ENCODE measurements at regions not wholly inside any gene's neighbourhood (a gene's known extent, or its start where the extent isn't known, plus 50 kb on each side); places are given as distances from the start of the nearest gene placed in this dataset.
"Not testable (repeated sequence)": the region's sequence is repeated elsewhere in the genome, so short reads cannot be mapped to it uniquely, and the experiment has no call there.

- Mint-ChIP-seq H3K4me1 (no peaks in the 10 kb centered on the region), H3K9me3 (no peaks in the 10 kb centered on the region), H3K4me3 (no peak overlapping the region), H3K27me3 (no peaks in the 10 kb centered on the region), H3K36me3 (no peaks in the 10 kb centered on the region), H3K27ac (no peak overlapping the region)
- no peak for ATAC-seq
Observed at GRCh38 chr21:23876925-23877558, 1730.2 kb downstream of the MRPL39 start.

GRCh38 chr21:23874271-23874670, 1733.0 kb downstream of the MRPL39 start:
- Mint-ChIP-seq H3K4me3 (no peak overlapping the region), H3K4me1 (no peaks in the 10 kb centered on the region), H3K9me3 (no peaks in the 10 kb centered on the region), H3K27me3 (no peaks in the 10 kb centered on the region), H3K36me3 (no peaks in the 10 kb centered on the region), H3K27ac (no peak overlapping the region)
- no peak for ATAC-seq

GRCh38 chr21:23861911-23862504, 1745.3 kb downstream of the MRPL39 start:
- H3K9me3 Mint-ChIP-seq, result no peaks in the 10 kb centered on the region
- H3K27ac Mint-ChIP-seq, result peak overlapping the region; percentile 67
- ATAC-seq, result peak; percentile 72
- H3K4me1 Mint-ChIP-seq, result peaks cover 31% of the 10 kb centered on the region
- no peaks in the 10 kb centered on the region for H3K27me3 Mint-ChIP-seq
- H3K4me3 Mint-ChIP-seq, result no peak overlapping the region
- peaks cover 4% of the 10 kb centered on the region for H3K36me3 Mint-ChIP-seq

DNA sequence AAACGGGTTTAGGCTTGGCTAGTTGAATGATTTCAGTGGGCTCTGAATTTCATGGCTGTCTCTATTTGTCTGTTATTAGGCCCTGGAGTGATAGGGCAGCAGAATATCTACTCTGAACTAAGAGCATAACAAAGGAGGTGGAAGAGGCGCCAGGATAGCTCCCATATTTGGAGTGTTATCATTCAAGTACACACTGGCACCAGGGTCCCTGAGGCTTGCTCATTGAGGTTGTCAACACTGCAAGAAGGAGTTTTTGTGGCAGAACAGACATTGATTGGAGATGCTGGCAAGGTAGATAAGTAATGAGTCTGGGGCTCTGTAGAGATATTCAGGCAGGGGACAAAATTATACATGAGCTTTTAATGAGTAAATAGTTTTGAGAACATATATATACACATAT, 1748.4 kb downstream of the MRPL39 start:
- H3K4me1 Mint-ChIP-seq, result peaks cover 28% of the 10 kb centered on the region
- no peaks in the 10 kb centered on the region for H3K36me3 Mint-ChIP-seq
- H3K27ac Mint-ChIP-seq, result no peak overlapping the region
- H3K27me3 Mint-ChIP-seq, result no peaks in the 10 kb centered on the region
- no peak overlapping the region for H3K4me3 Mint-ChIP-seq
- H3K9me3 Mint-ChIP-seq, result no peaks in the 10 kb centered on the region
- ATAC-seq, result no peak

- Mint-ChIP-seq H3K4me1 (peaks cover 7% of the 10 kb centered on the region), H3K4me3 (no peak overlapping the region), H3K27me3 (no peaks in the 10 kb centered on the region), H3K36me3 (no peaks in the 10 kb centered on the region), H3K9me3 (no peaks in the 10 kb centered on the region), H3K27ac (no peak overlapping the region)
- peak; percentile 79 for ATAC-seq
Observed at GRCh38 chr21:23853796-23854379, 1753.4 kb downstream of the MRPL39 start.

GRCh38 chr21:23837564-23837963, 1769.7 kb downstream of the MRPL39 start:
- H3K4me1 Mint-ChIP-seq, result no peaks in the 10 kb centered on the region
- H3K27me3 Mint-ChIP-seq, result no peaks in the 10 kb centered on the region
- ATAC-seq, result no peak
- peaks cover 8% of the 10 kb centered on the region for H3K9me3 Mint-ChIP-seq
- no peaks in the 10 kb centered on the region for H3K36me3 Mint-ChIP-seq
- no peak overlapping the region for H3K27ac Mint-ChIP-seq
- no peak overlapping the region for H3K4me3 Mint-ChIP-seq

- no peak for ATAC-seq
- no peaks in the 10 kb centered on the region for H3K9me3 Mint-ChIP-seq
- no peaks in the 10 kb centered on the region for H3K27me3 Mint-ChIP-seq
- no peaks in the 10 kb centered on the region for H3K36me3 Mint-ChIP-seq
- no peak overlapping the region for H3K4me3 Mint-ChIP-seq
- H3K27ac Mint-ChIP-seq, result no peak overlapping the region
- no peaks in the 10 kb centered on the region for H3K4me1 Mint-ChIP-seq
Observed at GRCh38 chr21:23822760-23823159, 1784.5 kb downstream of the MRPL39 start.

- H3K4me3 Mint-ChIP-seq, result no peak overlapping the region
- peaks cover 4% of the 10 kb centered on the region for H3K4me1 Mint-ChIP-seq
- no peaks in the 10 kb centered on the region for H3K36me3 Mint-ChIP-seq
- no peaks in the 10 kb centered on the region for H3K27me3 Mint-ChIP-seq
- H3K9me3 Mint-ChIP-seq, result no peaks in the 10 kb centered on the region
- no peak overlapping the region for H3K27ac Mint-ChIP-seq
- no peak for ATAC-seq
Observed at GRCh38 chr21:23817337-23817736, 1789.9 kb downstream of the MRPL39 start.

DNA sequence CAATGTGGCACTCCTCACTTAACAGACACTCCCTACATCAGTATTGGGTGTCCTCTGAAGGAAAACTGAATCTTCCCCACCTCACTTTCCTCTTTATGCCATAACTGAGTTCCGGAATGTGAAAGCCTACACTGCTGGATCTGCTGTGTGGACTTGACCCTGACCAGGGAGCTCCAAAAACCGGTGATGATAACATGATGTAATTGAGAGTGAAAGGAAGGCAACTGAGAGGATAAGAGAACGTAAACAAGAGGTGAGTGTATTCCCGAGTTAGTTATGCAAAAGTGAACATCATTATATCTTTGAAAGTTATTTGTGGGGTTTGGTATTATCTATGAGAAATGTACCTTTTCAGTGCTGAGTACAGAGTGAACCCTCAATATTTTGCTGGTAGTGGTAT, 1794.8 kb downstream of the MRPL39 start:
- H3K27ac Mint-ChIP-seq, result no peak overlapping the region
- no peaks in the 10 kb centered on the region for H3K27me3 Mint-ChIP-seq
- no peaks in the 10 kb centered on the region for H3K36me3 Mint-ChIP-seq
- H3K4me3 Mint-ChIP-seq, result no peak overlapping the region
- H3K9me3 Mint-ChIP-seq, result peaks cover 2% of the 10 kb centered on the region
- no peak for ATAC-seq
- peaks cover 18% of the 10 kb centered on the region for H3K4me1 Mint-ChIP-seq

DNA sequence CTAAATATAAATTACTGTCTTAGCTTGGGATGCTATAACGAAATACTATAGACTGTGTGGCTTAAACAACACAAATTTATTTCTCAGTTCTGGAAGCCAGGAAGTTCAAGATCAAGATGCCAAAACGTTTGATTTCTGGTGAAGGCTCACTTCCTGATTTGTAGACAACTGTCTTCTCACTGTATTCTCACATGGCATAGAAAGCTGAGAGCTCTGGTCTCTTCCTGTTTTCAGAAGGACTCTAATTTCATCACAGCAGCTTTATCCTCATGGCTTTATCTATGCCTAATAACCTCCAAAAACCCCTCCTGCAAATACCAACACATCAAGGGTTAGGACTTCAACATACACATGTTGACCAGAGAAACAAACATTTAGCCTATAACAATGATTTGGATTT, 1795.5 kb downstream of the MRPL39 start:
- H3K27ac Mint-ChIP-seq, result no peak overlapping the region
- peak; percentile 82 for ATAC-seq
- no peaks in the 10 kb centered on the region for H3K36me3 Mint-ChIP-seq
- H3K27me3 Mint-ChIP-seq, result no peaks in the 10 kb centered on the region
- H3K4me3 Mint-ChIP-seq, result no peak overlapping the region
- peaks cover 2% of the 10 kb centered on the region for H3K9me3 Mint-ChIP-seq
- peaks cover 18% of the 10 kb centered on the region for H3K4me1 Mint-ChIP-seq

- no peaks in the 10 kb centered on the region for H3K27me3 Mint-ChIP-seq
- ATAC-seq, result no peak
- H3K36me3 Mint-ChIP-seq, result no peaks in the 10 kb centered on the region
- peaks cover 2% of the 10 kb centered on the region for H3K9me3 Mint-ChIP-seq
- peaks cover 18% of the 10 kb centered on the region for H3K4me1 Mint-ChIP-seq
- no peak overlapping the region for H3K4me3 Mint-ChIP-seq
- no peak overlapping the region for H3K27ac Mint-ChIP-seq
Observed at GRCh38 chr21:23809573-23809972, 1797.7 kb downstream of the MRPL39 start.

- H3K4me3 Mint-ChIP-seq, H3K9me3 Mint-ChIP-seq, H3K27ac Mint-ChIP-seq, H3K27me3 Mint-ChIP-seq, ATAC-seq, H3K36me3 Mint-ChIP-seq: not testable (repeated sequence)
- peaks cover 11% of the 10 kb centered on the region for H3K4me1 Mint-ChIP-seq
Observed at GRCh38 chr21:23806966-23807548, 1800.2 kb downstream of the MRPL39 start.

GRCh38 chr21:23804866-23805265, 1802.4 kb downstream of the MRPL39 start:
- Mint-ChIP-seq H3K27me3 (no peaks in the 10 kb centered on the region), H3K4me3 (no peak overlapping the region), H3K9me3 (peaks cover 7% of the 10 kb centered on the region), H3K4me1 (no peaks in the 10 kb centered on the region), H3K27ac (no peak overlapping the region), H3K36me3 (peaks cover 4% of the 10 kb centered on the region)
- ATAC-seq, result no peak

- ATAC-seq, result no peak
- H3K36me3 Mint-ChIP-seq, result peaks cover 4% of the 10 kb centered on the region
- no peaks in the 10 kb centered on the region for H3K27me3 Mint-ChIP-seq
- H3K4me1 Mint-ChIP-seq, result no peaks in the 10 kb centered on the region
- H3K27ac Mint-ChIP-seq, result no peak overlapping the region
- peaks cover 7% of the 10 kb centered on the region for H3K9me3 Mint-ChIP-seq
- H3K4me3 Mint-ChIP-seq, result no peak overlapping the region
Observed at GRCh38 chr21:23801292-23801691, 1806.0 kb downstream of the MRPL39 start.

- Mint-ChIP-seq H3K27ac (no peak overlapping the region), H3K27me3 (no peaks in the 10 kb centered on the region), H3K36me3 (peaks cover 4% of the 10 kb centered on the region), H3K4me1 (no peaks in the 10 kb centered on the region), H3K9me3 (peaks cover 7% of the 10 kb centered on the region), H3K4me3 (no peak overlapping the region)
- no peak for ATAC-seq
Observed at GRCh38 chr21:23799376-23799775, 1807.9 kb downstream of the MRPL39 start.

- no peak overlapping the region for H3K27ac Mint-ChIP-seq
- no peaks in the 10 kb centered on the region for H3K36me3 Mint-ChIP-seq
- no peak for ATAC-seq
- peaks cover 4% of the 10 kb centered on the region for H3K9me3 Mint-ChIP-seq
- H3K4me1 Mint-ChIP-seq, result no peaks in the 10 kb centered on the region
- H3K27me3 Mint-ChIP-seq, result no peaks in the 10 kb centered on the region
- no peak overlapping the region for H3K4me3 Mint-ChIP-seq
Observed at GRCh38 chr21:23792300-23792699, 1815.0 kb downstream of the MRPL39 start.
